Heart right ventricle (tissue), 16 donors: ENCODE measurements at regions not wholly inside any gene's neighbourhood (a gene's known extent, or its start where the extent isn't known, plus 50 kb on each side); places are given as distances from the start of the nearest gene placed in this dataset.

Experiments used
- ATAC-seq, 8 donors: fragments of 200-7000 bp; cut with Tn5 transposase; one replicate each; pipeline ENCODE4 v1.9.1; 2020; ENCODE audit warnings: mild to moderate bottlenecking in 8 of 8, moderate library complexity in 8 of 8, moderate number of reproducible peaks in 1 of 8
- DNase-seq, 2 donors: peaks; one replicate each; pipeline ENCODE4 v3.0.0-alpha.2; 2020
- H3K27ac ChIP-seq, 10 donors: fragments of 200-600 bp; sonication (generic) in 2 of 10; one replicate each; pipeline versions ENCODE4 v1.5.0 to v1.8.0; 2020 to 2022; ENCODE audit warnings: mild to moderate bottlenecking in 3 of 10
- H3K27me3 ChIP-seq, 7 donors: fragments of 200-600 bp; one replicate each; pipeline ENCODE4 v1.8.0; 2021 to 2022; ENCODE audit warnings: mild to moderate bottlenecking in 2 of 7
- H3K36me3 ChIP-seq, 9 donors: fragments of 200-600 bp; sonication (generic) in 1 of 9; one replicate each; pipeline versions ENCODE4 v1.5.0 to v1.8.0; 2020 to 2022; ENCODE audit warnings: mild to moderate bottlenecking in 2 of 9
- H3K4me1 ChIP-seq, 9 donors: fragments of 200-600 bp; sonication (generic) in 1 of 9; one replicate each; pipeline versions ENCODE4 v1.5.0 to v1.8.0; 2020 to 2022; ENCODE audit warnings: mild to moderate bottlenecking in 4 of 9
- H3K4me3 ChIP-seq, 10 donors: fragments of 200-600 bp; sonication (generic) in 2 of 10; one replicate each; pipeline versions ENCODE4 v1.5.0 to v1.8.0; 2020 to 2022; ENCODE audit warnings: mild to moderate bottlenecking in 7 of 10, moderate library complexity in 2 of 10
- H3K9me3 ChIP-seq, 11 donors: fragments of 200-600 bp in 10 of 11; sonication (generic) in 2 of 11; one replicate each; pipeline versions ENCODE4 v1.5.0 to v1.8.0; 2013 to 2022; ENCODE audit warnings: mild to moderate bottlenecking in 2 of 11, control low read depth in 1 of 11, moderate library complexity in 1 of 11
- WGBS, 2 donors: extraction: QIAGEN DNeasy Blood & Tissue Kit; methylation state at CpG; one replicate each; pipeline ENCODE4 v1.1.7; 2013; ENCODE audit warnings: inconsistent platforms in 1 of 2; 5-methylcytosine and 5-hydroxymethylcytosine counted together
- intact Hi-C, 10 donors: fragments of 100-400 bp; cut with DNase I; formaldehyde crosslinking; loops; one replicate each; pipeline versions ENCODE4 v1.11.1 to v1.14.2; 2022
- TF ChIP-seq, protein P1 (sequence below), 9 donors: fragments of 200-600 bp; sonication (generic) in 2 of 9; IDR thresholded peaks; one replicate each; pipeline versions ENCODE4 v1.5.0 to v1.8.0; 2021 to 2022; ENCODE audit warnings: antibody characterized with exemption in 9 of 9, mild to moderate bottlenecking in 5 of 9, moderate library complexity in 1 of 9
- donor health status: Arrhythmogenic right ventricular cardiomyopathy.
- donor health status: ischemic (EF 13 %, LVEDD 7.1; RV severe dilation, severe dysfunction).
- donor health status: healthy with polysubstance abuse.
- donor health status: DM: no; HTN: yes; CAD: no.
- donor health status: DM: no; HTN: no; CAD: no.
- donor health status: ischemic (EF 25% LVEDD 6.9; RV normal size, moderate dysfunction).
- donor health status: ischemic (EF 25% LVEDD 5.7; RV mildly dilated, moderate dysfunction).
- donor health status: healthy.
- donor health status: DM: yes; HTN: yes; CAD: no.
- donor health status: Ischemic cardiomyopathy.
- donor health status: ischemic (EF 35%, LVEDD 5.7; RV mildly dilated, moderate dysfunction).
- donor health status: nonischemic (EF 11% LVEDD 7.7; RV severe dilation, severe dysfunction).
- donor health status: DM: yes; HTN: yes; CAD: no.
- donor health status: PGD.
- donor health status: ischemic (EF 29% LVEDD 5.4; RV normal size, mild dysfunction).
- donor health status: nonischemic (EF 23%, LVEDD 6.1; RV moderate dilation, normal function).

DNA sequence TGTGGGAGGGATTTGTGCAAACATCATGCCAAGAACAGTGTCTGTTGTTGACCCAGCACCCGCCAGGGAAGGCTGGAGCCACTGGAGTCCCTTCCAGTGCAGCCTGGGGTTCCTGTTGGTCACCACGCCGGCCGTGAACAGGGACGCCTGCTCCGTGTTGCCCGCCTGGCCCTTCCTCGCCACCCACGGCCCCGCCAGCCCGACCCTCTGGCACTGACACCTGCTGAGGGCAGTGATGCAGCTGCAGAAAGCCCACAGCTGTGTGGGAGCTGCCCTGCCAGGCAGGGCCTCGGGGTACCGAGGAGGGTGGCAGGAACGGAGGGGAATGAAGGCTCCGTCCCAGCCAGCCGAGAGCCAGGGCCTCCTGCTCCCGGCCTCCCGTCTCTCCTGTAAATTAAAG lies 75.5 kb upstream of the SLCO4A1 start:
- ATAC-seq (no peak), DNase-seq (no peak)
- intact Hi-C loops: no loop called here
- no peaks in the 10 kb centered on the region for H3K9me3 ChIP-seq
- TF ChIP-seq, protein P1, sequence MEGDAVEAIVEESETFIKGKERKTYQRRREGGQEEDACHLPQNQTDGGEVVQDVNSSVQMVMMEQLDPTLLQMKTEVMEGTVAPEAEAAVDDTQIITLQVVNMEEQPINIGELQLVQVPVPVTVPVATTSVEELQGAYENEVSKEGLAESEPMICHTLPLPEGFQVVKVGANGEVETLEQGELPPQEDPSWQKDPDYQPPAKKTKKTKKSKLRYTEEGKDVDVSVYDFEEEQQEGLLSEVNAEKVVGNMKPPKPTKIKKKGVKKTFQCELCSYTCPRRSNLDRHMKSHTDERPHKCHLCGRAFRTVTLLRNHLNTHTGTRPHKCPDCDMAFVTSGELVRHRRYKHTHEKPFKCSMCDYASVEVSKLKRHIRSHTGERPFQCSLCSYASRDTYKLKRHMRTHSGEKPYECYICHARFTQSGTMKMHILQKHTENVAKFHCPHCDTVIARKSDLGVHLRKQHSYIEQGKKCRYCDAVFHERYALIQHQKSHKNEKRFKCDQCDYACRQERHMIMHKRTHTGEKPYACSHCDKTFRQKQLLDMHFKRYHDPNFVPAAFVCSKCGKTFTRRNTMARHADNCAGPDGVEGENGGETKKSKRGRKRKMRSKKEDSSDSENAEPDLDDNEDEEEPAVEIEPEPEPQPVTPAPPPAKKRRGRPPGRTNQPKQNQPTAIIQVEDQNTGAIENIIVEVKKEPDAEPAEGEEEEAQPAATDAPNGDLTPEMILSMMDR (IDR thresholded peaks at IDR 0.05): no peak
- H3K27ac ChIP-seq: peak overlapping the region in 4 of 10 donors; percentile 28 to 89 (median 35)
- H3K36me3 ChIP-seq: peaks cover 0 to 19% (median 0%) of the 10 kb centered on the region in 9 donors
- H3K4me1 ChIP-seq: peaks cover 0 to 33% (median 0%) of the 10 kb centered on the region in 9 donors
- 78 to 81% methylated on average over 18 of the region's 18 CpGs for WGBS, 2 donors
- no peak overlapping the region for H3K4me3 ChIP-seq
- peaks cover 0 to 27% (median 6%) of the 10 kb centered on the region in 7 donors for H3K27me3 ChIP-seq

DNA sequence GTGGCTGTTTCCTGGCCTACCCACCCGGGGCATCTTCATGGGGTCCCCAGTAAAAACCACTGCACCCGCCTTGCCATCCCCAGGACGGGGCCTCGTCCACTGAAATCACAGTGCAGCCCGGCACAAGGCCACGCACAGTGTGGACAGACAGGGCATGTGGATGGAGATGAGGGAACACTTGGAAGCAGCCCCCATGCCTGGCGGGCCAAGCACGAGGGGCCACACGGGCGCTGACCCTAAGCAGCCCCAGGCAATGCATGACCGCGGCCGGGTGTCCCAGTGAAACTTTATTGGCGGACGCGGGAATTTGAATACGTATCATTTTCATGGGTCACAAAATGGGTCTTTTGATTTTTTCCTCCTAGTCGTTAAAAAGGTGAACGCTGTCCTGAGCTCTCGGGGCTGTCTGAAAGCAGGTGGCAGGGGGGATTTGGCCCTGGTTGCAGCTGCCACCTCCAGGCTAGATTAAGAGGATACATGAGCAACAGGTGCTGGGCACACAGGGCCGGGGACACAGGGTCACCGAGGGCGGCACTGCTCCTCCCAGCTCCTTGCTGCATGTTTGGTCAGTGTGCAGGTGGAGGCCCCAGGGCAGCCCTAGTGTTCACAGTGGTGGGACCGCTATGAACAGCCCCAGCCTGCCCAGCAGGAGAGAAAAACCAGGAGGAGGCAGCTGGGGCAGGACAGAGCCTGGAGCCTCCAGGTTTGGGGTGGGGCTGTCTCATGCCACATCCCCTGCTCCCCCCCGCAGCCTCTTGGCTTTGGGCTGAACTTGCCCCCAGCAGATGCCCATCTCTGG lies 74.9 kb upstream of the SLCO4A1 start:
- peaks cover 0 to 21% (median 0%) of the 10 kb centered on the region in 7 donors for H3K27me3 ChIP-seq
- H3K4me3 ChIP-seq: no peak overlapping the region
- ATAC-seq (no peak), DNase-seq (no peak)
- H3K4me1 ChIP-seq: peaks cover 0 to 26% (median 0%) of the 10 kb centered on the region in 9 donors
- H3K36me3 ChIP-seq: peaks cover 0 to 19% (median 0%) of the 10 kb centered on the region in 9 donors
- H3K9me3 ChIP-seq: no peaks in the 10 kb centered on the region
- intact Hi-C loops: no loop called here
- TF ChIP-seq, protein P1 (IDR thresholded peaks at IDR 0.05): no peak
- H3K27ac ChIP-seq: peak overlapping the region in 5 of 10 donors; percentile 7 to 89 (median 35)
- 79 to 82% methylated on average over 25 of the region's 25 CpGs for WGBS, 2 donors

DNA sequence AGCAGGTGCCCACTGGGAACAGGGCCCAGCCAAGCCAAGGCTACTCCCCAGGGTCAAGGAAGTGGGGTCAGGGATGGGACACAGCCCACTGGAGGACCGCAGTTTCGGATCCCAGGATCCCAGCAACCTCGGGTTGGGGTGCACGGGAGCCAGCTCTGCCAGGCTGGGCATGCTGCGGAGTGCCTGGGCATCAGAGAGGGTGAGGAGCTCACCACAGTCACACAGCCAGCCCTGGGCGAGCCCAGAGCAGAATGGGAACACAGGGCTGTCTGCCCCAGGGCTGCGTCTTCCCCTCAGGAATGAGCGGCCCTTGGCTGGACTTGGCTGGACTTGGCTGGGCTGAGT lies 74.3 kb upstream of the SLCO4A1 start:
- peaks cover 0 to 16% (median 0%) of the 10 kb centered on the region in 7 donors for H3K27me3 ChIP-seq
- 74 to 76% methylated on average over 8 of the region's 8 CpGs for WGBS, 2 donors
- peaks cover 0 to 19% (median 0%) of the 10 kb centered on the region in 9 donors for H3K36me3 ChIP-seq
- H3K4me1 ChIP-seq: peaks cover 0 to 24% (median 0%) of the 10 kb centered on the region in 9 donors
- no peak overlapping the region for H3K4me3 ChIP-seq
- ATAC-seq (no peak), DNase-seq (no peak)
- H3K9me3 ChIP-seq: no peaks in the 10 kb centered on the region
- intact Hi-C loops: no loop called here
- TF ChIP-seq, protein P1 (IDR thresholded peaks at IDR 0.05): no peak
- peak overlapping the region in 2 of 10 donors; percentile 7 to 9 for H3K27ac ChIP-seq

DNA sequence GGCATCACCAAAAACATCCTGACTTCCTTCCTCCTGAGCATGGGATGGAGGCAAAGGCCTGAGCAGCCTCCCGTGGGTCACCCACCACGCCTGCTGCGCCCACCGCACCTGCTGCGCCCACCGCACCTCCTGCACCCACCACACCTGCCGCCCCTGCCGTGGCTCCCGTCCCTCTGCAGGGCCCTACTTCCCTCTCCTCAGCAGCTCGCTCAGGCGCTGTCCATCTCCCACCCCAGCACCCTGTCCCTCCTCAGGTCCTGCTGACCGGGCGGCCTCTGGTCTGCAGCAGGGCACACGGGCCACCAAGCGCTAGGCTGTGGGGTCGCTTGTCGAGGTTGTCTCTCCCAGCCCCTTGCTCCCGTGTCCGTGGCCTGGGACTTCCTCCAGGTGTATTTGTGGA lies 72.7 kb upstream of the SLCO4A1 start:
- H3K27me3 ChIP-seq: peaks cover 0 to 8% (median 0%) of the 10 kb centered on the region in 7 donors
- intact Hi-C loops: loop anchor here in 2 of 10 donors (10.0 kb wide), 2 partner anchors 55 to 145 kb away; partner anchors contain the start of gene RBBP8NL (in 1 of the 2)
- 59 to 66% methylated on average over 19 of the region's 19 CpGs for WGBS, 2 donors
- H3K4me3 ChIP-seq: no peak overlapping the region
- H3K27ac ChIP-seq: peak overlapping the region in 5 of 10 donors; percentile 4 to 48 (median 8)
- ATAC-seq: peak in 5 of 8 donors; percentile 0 to 6 (median 1)
- no peaks in the 10 kb centered on the region for H3K9me3 ChIP-seq
- peaks cover 0 to 18% (median 0%) of the 10 kb centered on the region in 9 donors for H3K36me3 ChIP-seq
- no peak for DNase-seq
- TF ChIP-seq, protein P1 (IDR thresholded peaks at IDR 0.05): no peak
- H3K4me1 ChIP-seq: peaks cover 0 to 28% (median 2%) of the 10 kb centered on the region in 9 donors
